ENCODE measurements at regions not wholly inside any gene's neighbourhood (a gene's known extent, or its start where the extent isn't known, plus 50 kb on each side); places are given as distances from the start of the nearest gene placed in this dataset.

DNA sequence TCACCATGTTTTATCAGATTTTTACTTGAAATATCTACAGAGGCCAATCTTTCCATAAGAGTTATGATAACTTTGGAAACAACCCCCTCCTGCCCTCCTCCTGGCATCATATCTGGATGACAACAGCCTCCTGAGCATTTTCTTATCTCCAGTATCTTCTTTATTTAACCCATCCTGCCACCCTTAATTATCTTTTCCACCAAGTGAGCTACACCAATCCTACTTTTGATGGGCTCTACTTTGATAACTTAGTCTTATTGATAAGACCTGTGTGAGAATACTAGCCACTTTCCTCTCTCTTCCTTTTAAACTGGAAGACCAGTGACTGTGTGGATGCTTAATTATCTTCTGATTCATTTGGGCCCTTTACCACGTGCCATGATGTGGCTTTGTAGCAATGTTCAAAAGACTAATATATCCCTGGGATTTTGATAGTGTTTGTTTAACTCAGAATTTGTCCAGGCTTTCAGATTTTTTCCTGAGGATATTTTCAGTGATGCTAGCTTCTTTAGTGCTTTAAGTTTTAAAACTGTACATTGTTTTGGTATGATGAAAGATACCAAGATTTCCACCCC, 330.1 kb upstream of the GIMD1 start (continued):
- TF ChIP-seq EGR1 (IDR thresholded peaks at IDR 0.05; ENCODE audit: borderline replicate concordance in 1 of 2, low read depth in 2 of 2, low read length in 2 of 2) = no peak
- no peak for TF ChIP-seq NFIC (IDR thresholded peaks at IDR 0.05; ENCODE audit: low read depth, low read length)

- ChIA-PET CTCF (no interaction called here), SMC1A (ENCODE audit: uncharacterized antibody, unreplicated experiment) (no interaction called here), RAD21 (ENCODE audit: unreplicated experiment) (no interaction called here), POLR2A (no interaction called here)
- Histone ChIP-seq H3K4me3 (no peak overlapping the region), H3K9ac (ENCODE audit: control insufficient read depth, insufficient read depth, low read length) (no peak overlapping the region), H2AFZ (ENCODE audit: control insufficient read depth, low read depth, low read length) (no peak overlapping the region), H3K27me3 (replicated peaks in 1 of 2; ENCODE audit: control insufficient read depth in 2 of 2, insufficient read depth in 2 of 2, low read length in 1 of 2) (no peaks in the 10 kb centered on the region), H4K20me1 (ENCODE audit: control insufficient read depth, insufficient read depth) (no peaks in the 10 kb centered on the region), H3K4me2 (ENCODE audit: control insufficient read depth, insufficient read depth) (no peak overlapping the region), H3K79me2 (ENCODE audit: control insufficient read depth, insufficient read depth, low read length) (no peaks in the 10 kb centered on the region), H3K9me3 (replicated peaks; ENCODE audit: control insufficient read depth, insufficient read depth, low read length) (no peaks in the 10 kb centered on the region), H3K36me3 (ENCODE audit: control insufficient read depth in 2 of 2, insufficient read depth in 2 of 2, low read length in 1 of 2) (no peaks in the 10 kb centered on the region), H3K4me1 (ENCODE audit: control insufficient read depth, insufficient read depth, low read length) (no peaks in the 10 kb centered on the region), H3K27ac (ENCODE audit: control insufficient read depth, insufficient read depth) (no peak overlapping the region)
- intact Hi-C loops (cut with micrococcal nuclease; ENCODE audit: unreplicated experiment) = no loop called here
- in situ Hi-C loops (cut with MboI) = no loop called here
- BruUV-seq (replicated peaks) = no TSS peak
- FAIRE-seq (no peak), DNase-seq (ENCODE audit: low read depth, low spot score) (no peak), ATAC-seq (no peak)
- WGBS (ENCODE audit: insufficient coverage, insufficient replicate concordance, low lambda C conversion rate, missing lambda C conversion rate) = 6% methylated on average over 4 of the region's 4 CpGs
- no peak for TF ChIP-seq CREB1 (IDR thresholded peaks at IDR 0.05; ENCODE audit: low read depth)
- TF ChIP-seq MEF2B (IDR thresholded peaks at IDR 0.05; ENCODE audit: partially characterized antibody, poor library complexity, severe bottlenecking) = no peak
- TF ChIP-seq YY1 (IDR thresholded peaks at IDR 0.05; ENCODE audit: low read depth, low read length) = no peak
- no peak for TF ChIP-seq ZNF687 (IDR thresholded peaks at IDR 0.05)
- TF ChIP-seq, protein P1, sequence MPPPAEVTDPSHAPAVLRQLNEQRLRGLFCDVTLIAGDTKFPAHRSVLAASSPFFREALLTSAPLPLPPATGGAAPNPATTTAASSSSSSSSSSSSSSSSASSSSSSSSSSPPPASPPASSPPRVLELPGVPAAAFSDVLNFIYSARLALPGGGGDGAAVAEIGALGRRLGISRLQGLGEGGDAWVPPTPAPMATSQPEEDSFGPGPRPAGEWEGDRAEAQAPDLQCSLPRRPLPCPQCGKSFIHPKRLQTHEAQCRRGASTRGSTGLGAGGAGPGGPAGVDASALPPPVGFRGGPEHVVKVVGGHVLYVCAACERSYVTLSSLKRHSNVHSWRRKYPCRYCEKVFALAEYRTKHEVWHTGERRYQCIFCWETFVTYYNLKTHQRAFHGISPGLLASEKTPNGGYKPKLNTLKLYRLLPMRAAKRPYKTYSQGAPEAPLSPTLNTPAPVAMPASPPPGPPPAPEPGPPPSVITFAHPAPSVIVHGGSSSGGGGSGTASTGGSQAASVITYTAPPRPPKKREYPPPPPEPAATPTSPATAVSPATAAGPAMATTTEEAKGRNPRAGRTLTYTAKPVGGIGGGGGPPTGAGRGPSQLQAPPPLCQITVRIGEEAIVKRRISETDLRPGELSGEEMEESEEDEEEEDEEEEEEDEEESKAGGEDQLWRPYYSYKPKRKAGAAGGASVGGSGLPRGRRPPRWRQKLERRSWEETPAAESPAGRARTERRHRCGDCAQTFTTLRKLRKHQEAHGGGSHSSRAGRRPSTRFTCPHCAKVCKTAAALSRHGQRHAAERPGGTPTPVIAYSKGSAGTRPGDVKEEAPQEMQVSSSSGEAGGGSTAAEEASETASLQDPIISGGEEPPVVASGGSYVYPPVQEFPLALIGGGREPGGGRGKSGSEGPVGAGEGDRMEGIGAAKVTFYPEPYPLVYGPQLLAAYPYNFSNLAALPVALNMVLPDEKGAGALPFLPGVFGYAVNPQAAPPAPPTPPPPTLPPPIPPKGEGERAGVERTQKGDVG (CRISPR knock-in tag; IDR thresholded peaks at IDR 0.05) = no peak
- TF ChIP-seq, protein P2, sequence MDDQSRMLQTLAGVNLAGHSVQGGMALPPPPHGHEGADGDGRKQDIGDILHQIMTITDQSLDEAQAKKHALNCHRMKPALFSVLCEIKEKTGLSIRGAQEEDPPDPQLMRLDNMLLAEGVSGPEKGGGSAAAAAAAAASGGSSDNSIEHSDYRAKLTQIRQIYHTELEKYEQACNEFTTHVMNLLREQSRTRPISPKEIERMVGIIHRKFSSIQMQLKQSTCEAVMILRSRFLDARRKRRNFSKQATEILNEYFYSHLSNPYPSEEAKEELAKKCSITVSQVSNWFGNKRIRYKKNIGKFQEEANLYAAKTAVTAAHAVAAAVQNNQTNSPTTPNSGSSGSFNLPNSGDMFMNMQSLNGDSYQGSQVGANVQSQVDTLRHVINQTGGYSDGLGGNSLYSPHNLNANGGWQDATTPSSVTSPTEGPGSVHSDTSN (IDR thresholded peaks at IDR 0.05; ENCODE audit: insufficient replicate concordance, low read depth, low read length) = no peak
- no peak for TF ChIP-seq ETV6 (conservative IDR thresholded peaks at IDR 0.05 in 1 of 2, IDR thresholded peaks at IDR 0.05 in 1 of 2; ENCODE audit: borderline replicate concordance in 1 of 2, low read depth in 1 of 2)
Observed at GRCh38 chr4:106695501-106696262, 327.1 kb upstream of the GIMD1 start.
